Dermis microvascular lymphatic vessel endothelial cell (primary cell): ENCODE measurements at regions not wholly inside any gene's neighbourhood (a gene's known extent, or its start where the extent isn't known, plus 50 kb on each side); places are given as distances from the start of the nearest gene placed in this dataset.

Experiments used
- DNase-seq, 2 donors: peaks; one replicate each; pipeline versions ENCODE4 v3.0.0 to v3.0.0-alpha.2; 2010; ENCODE audit warnings: low read depth in 2 of 2

DNA sequence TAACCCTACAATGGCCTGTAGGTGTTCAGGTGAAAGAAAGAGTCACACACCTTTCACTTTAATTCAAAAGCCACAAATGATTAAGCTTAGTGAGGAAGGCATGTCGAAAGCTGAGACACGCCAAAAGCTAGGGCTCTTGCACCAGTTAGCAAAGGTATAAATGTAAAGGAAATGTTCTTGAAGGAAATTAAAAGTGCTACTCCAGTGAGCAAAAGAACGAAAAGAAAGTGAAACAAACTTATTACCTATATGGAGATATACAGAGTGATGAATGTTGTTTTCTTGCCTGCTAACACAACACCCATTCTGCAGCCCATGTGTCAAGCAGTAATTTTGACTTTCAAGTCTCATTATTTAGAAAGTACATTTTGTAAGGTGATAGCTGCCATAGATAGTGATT, 254.2 kb upstream of the SLC24A2 start:
- DNase-seq, result no peak

DNA sequence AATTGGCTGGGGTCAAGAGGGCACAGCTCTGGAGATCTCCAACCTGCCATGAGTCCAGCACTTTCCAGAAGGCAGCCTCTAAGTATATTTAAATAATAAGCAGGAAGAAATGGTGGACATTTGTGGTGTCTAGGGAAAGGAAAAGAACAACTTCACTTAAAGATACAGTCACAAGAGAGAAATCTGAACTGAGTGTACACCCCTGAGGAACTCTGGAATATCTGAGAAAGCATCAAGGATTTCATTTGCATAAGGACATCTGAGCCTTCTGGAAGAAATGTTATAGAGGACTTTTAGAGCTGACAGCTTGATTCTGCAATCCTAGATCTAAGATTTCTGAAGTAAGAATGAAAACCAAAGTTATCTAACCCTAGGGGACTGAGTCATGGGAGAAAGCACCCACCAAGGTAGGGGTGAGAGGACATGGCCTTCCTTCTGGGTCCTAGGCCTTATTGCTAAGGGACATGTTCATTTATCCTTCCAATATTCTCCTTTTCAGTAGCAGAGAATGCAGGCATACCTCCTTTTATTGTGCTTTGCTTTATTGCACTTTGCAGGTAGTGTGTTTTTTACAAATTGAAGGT, 253.4 kb upstream of the SLC24A2 start:
- DNase-seq, result no peak

DNA sequence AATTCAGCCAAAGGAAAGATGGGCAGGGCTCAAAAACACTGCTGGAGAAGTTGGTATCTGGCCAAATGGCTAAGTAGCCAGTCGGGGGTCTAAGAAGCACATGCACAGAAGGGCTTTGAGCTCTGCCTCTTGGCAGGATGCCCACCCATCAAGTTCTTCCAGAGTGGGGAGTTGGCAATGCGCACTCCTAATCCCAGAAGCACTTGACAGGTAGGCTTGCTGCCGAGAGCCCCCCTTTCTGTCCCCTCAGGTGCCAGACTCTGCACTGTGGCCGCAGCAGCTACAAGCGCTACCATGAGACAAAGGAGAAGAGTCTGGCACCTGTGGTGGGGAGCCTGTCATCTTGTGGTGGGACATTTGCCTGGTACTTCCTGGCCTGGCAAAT, 252.9 kb upstream of the SLC24A2 start:
- DNase-seq, result no peak

DNA sequence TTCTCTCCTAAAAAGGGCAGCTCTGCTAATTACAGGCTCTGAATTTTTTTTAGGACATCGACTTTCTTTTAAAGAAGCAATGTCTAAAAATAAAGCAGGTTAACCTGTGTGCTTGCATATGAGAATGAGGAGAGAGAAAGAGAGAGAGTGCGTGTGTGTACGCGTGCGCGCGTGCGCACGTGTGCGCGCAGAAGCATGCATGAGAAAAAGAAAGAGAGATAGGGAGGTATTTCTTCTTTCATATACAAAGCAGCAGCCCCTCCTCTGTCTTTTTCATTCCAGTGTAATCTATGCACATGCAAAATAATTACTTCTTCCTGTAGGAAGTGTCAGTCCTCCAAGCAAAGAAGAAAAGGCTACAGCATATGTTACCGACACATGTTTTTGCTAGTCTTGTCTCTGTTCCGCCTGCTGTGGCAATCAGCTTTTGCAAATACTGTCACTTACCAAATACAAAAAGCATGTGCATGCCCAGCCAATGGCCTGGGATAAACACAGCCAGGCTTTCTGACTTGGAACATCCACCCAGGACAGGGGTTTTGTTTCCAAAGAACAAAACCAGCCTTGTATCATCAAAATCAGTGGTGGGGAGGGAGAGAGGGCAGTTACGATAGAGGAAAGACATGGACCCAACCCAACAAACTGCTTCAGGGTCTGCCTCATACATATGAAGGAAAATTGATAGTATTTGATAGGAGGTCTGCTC, 252.3 kb upstream of the SLC24A2 start:
- DNase-seq, result no peak

DNA sequence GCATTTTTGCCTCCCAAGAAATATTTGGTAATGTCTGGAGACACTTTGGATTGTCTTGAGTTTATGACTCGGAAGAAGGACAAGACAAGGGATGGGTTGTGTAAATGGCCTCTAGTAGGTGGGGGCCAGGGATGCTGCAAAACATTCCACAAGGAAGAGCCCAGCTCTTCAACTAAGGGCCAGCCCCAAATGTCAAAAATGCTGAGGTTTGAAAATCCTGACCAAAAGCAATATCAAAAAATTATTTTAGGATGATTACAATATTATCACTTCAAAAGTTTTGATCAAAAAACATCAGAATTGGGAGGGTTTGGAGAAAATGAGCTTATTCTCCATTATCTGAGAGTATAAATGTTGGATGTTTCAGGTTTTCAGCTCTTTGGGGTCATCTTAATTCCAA, 248.9 kb upstream of the SLC24A2 start:
- DNase-seq, result no peak

DNA sequence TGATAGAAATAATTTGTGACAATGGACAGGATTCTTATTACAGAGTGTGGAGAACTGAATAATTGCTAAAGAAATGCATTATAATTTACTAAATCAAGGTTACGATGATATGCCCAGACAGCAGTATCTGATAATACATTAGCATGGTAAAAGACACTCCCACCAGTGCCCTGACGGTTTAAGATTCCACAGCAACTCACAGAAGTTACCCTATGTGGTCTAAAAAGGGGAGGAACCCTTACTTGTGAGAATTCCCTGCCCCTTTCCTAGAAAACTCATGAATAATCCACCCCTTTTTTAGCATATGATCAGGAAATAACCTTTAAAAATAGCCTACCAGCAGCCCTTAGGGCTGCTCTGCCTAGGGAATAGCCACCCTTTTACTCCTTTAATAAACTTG, 244.7 kb upstream of the SLC24A2 start:
- DNase-seq, result no peak

DNA sequence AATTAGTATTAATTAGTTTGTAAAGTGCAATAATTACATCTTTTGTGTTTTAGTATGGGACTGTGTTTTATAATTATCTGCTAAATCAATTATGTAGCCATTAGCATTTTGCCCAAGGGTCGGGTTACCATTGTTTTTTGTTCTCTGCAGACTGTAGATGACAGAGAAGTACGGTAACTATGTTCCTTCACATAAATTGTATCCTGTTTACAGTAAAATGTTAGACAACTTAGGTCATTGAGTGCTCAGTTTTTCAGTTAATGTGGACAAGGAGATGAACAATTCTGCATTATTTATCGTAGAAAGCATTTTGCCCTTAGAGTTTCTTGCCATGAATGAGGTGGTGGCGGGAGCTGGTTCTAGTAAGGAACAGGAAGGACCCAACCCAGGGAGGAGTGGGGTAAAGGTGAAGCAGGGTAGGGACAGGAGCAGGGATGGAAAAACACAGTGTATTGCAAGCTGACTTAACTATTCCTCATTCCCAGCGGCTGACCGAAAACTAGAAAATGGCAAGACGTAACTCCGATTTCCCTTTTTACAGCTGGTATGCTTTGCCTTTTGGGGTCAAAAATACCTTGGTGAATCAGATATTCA, 243.7 kb upstream of the SLC24A2 start:
- DNase-seq, result peak in 1 of 2 donors; percentile 44

DNA sequence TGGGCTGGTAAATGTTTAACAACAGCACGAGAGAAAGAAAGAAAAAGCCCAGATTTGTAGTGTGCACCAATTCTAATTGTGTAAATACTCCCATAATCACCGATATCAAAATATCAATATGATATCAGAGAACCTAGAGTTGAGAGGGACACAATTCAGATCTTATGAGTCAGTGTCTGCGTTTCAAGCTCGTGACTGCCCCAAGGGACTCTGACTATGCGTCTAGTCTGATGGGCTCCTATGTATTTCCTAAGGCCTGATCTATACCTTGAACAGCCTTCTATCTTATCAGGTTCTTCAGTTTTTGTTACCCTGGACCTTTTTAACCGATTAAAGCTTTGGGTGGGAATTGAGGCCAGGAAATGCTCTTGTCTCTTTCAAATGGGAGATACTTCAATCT, 243.0 kb upstream of the SLC24A2 start:
- peak in 1 of 2 donors; percentile 46 for DNase-seq

DNA sequence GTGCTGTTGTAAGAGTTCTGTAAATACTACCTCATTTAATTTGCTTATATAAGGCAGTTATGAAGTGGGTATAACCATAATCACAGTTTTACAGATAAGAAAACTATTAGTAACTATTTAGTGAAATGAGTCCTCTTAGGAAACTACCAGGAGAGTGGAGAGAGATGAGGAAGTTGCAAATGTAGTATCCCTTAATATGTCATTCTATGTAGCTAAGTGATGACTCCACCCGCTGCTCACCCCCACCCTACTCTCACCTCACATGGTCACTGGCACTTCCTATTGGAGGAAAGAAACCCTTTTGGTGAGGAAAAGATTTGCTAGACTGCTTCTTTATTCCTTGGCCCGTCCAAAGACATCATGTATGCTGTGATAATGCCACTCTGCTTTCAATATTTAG, 241.8 kb upstream of the SLC24A2 start:
- DNase-seq, result no peak

DNA sequence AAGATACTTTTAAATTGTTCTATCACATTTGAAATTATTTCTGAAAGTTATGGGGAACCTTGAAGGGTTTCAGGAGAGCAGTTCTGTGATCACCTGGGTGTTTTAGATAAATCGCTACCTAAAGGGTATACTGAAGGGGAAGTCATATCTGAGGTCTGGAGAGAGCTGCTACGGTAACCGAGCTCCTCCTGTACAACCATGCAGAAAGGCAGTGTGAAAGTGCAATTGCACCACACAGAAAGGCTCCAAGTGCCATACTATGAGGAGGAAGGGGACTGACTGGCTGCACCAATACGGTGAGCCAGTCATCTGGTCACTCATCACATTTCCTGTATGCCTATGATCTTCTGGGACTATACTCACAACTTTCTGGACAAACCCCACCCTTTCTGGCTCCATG, 241.4 kb upstream of the SLC24A2 start:
- no peak for DNase-seq

DNA sequence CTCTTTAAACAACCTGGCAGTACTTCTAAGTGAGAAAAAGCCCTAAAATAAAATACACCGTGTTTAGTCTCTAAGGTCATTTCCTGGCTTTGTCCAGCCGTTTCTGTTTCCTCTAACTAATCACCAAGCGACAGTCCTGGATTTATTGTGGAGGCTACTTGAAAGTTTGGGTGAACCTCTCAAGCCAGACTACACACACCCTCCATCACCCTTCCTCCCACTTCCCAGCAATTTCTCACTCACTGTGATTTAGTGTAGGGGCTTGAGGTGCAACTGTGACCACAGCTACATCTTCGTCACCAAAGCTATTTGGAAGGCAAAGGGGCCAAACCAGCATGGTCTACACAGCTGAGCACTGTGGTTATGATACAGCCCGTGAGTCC, 240.0 kb upstream of the SLC24A2 start:
- DNase-seq, result peak; percentile 55 to 83

DNA sequence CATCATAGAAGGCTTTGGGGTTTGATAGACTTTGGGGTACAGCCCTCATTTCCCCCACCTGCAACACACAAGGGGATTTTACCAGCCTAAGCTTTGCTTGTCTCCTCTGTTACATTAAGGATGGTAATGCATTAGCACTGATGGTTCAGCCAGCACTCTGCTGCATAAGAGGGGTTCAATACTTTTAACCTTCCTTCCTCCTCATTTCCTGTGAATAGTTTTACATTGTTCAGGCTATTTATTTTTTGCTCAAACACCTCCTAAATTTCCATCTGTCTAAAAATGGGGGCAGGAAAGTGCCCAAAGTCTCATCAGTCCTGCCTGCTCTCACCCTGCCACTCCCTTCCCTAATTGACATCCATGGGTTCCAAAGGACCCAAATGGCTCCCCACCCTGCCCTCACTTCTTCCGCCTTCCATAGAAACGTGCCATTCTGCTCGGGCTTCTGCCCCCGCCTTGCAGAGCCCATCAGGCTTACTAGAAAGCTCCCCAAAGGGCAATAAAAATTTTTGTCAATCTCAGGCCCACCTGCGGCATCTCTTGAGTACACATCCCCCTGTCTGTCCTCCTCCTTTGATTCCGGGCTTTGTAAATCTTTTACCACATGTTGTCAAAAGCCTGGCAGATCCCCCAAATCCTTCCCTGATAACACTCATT, 239.5 kb upstream of the SLC24A2 start:
- DNase-seq, result peak; percentile 16 to 46

DNA sequence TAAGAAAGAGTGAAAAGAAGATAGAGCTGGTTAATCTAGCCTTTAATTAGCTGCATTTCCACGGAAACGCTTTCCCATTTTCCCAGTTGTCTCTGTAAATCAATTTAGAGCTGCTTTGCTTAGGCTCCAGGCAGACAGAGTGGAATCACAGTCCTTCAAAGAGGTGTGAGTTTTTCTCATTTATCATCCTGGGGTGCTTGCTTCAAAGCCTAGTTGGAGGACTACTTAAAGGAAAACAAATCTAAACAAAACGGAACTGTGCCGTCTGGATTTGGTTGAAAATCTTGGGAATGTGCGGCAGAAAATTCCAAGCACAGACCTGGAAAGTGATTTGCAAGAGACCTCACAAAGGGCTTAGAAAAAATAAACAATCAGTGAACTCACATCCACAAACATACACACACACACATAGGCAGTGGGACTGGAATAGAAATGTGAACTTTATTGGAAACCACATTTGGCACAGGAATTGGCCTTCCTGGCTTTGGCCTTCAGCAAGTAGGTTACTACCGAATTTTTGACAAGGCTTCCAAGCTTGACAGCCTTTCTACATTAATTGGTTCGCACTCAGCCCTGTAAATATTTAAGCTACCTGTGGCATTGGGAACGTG, 235.2 kb upstream of the SLC24A2 start:
- DNase-seq, result no peak

DNA sequence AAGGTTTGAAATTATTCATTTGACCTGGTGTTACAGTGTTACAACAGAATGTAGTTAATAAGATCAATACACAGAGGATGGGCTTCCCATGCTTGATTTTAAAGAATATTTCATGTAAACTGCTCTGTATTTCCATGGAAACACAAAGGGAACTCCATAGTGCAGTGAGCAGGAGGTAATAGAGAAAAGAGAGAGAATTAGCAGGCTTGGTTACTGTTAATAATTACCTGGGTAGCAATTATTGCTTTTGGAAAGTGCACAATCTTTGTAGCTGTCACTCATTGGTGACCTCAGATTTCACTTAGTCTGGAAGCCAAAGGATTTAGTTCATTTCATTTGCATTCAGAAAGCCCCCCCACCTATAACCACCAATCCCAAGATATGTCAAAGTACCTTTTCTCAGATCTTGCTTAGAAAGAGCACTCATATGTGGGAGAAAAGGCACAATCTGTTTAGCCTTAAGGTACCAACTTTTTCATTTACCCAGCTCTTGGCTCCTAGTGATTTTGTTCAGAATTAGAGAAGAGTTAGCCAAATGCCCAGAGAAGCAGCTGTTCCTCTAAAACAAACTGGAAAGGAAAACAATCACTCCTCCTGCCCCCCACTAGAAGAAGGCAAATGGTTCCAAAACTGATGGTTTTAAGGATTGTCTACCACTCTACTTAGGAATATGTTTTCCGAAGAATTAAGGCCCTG, 234.5 kb upstream of the SLC24A2 start:
- DNase-seq, result no peak

DNA sequence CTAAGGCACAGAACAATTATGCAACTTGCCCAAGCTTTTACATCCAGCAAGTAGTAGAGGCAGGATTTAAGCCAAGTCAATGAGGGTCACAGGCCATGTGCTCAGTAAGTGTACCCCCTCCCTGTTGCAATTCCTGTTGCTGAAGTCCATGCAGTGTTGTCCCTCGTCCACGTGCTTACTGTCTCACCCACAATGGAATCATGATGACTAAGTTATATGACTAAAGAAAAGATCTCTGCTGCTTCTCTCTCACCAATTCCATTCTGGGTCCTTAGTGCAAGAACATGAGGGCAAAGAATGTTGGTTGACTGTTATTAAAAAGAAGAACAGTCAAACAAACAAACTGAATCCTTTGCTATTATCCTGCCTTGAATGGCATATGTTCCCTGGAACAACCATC, 233.6 kb upstream of the SLC24A2 start:
- DNase-seq, result peak in 1 of 2 donors; percentile 54

DNA sequence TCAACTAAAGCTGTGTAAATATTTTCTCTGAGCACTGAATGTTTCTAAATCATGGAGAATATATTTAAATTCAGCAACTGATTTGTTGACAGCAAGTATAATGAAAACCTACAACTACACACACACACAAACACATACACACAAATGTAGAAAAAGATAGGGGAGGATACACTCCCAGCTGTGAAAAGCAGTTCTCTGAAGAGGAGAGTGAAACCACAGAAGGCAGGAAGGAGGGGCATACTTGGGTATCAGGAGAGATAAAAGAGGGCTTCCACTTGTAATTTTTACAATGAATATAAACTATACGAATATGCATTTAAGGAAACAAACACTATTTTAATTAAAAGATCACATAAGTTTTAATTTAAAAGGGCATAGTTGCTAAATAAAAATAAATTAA, 227.8 kb upstream of the SLC24A2 start:
- DNase-seq, result no peak

DNA sequence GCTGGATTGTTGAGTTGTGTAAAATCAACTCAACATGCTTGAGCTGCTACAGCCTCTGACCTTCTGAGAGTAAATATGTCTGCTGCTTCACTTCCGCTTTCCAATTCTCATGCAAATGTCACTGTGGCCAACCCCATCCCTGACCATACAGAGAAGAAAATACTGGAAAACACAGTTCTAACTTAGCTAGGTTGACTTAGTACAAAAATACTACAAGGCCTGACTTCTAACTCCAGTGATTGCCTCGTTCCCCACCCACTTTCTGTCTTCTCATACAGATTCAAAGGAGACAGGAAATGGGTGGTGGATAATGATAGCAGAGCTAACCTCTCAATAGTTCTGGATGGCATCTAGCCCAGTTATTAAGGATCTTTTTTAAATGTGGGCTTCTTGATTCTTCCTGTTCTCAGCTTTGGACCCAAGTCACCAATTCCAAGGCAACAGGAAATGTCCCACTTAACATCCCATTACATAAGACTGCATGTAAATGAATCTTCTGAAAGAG, 226.6 kb upstream of the SLC24A2 start:
- peak in 1 of 2 donors; percentile 33 for DNase-seq

DNA sequence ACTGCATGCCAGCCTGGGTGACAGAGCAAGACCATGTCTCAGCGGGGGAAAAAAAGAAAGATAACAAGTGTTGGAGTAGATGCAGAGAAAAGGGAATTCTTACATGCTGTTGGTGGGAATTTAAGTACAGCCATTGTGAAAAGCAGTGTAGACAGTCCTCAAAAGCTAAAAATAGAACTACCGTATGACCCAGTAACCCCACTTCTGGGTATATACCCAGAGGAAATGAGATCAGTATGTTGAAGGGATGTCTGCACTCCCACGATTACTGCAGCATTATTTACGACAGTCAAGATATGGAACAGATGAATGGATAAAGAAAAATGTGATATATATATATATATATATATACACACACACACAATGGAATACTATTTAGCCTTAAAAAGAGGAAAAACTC, 225.3 kb upstream of the SLC24A2 start:
- DNase-seq, result peak in 1 of 2 donors; percentile 46

DNA sequence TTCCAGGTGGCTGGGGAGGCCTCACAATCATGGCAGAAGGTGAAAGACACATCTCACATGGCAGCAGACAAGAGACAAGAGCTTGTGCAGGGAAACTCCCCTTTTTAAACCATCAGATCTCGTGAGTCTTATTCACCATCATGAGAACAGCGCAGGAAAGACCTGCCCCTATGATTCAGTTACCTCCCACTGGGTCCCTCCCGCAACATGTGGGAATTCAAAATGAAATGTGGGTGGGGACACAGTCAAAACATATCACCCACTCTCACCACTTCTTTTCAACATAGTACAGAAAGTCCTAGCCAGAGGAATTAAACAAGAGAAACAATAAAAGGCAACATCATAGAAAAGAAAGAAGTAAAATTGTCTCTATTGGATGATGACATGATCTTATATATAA, 223.4 kb upstream of the SLC24A2 start:
- no peak for DNase-seq

DNA sequence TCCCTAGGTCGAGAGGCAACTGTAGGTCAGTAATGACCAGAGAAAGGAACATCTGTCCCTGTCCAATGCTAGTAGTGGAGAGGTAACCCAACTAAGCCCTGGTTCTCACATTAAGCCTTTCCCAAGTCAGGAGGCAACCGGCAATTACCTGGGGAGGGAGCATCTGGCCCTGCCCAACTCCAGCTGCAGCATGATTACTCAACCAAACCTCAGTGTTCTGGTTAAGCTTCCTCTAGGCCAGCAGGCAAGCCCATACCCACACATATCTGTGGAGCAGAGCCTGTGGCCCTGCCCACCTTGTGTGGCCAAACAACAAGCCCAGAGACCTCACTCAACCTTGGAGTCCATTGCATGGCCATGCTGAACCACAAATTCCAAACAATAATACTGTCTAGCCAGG, 220.8 kb upstream of the SLC24A2 start:
- no peak for DNase-seq

DNA sequence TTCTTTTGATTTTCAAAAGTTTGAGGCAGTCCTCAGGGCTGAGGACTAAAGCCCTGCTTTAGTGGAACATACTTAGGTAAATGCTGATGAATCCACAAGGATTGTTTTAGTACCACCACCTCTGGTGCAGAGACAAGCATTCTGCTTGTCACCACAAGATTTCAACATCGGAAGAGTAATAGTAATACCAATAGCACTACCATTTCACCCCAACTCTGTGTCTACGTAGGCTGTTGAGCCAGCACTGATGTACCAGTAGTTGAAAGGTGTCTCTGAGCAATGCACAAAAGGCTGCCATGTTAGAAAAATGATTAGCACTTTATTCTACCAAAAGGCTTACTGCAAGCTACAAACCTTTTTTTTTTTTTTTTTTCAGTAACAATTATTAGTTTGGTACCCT, 213.2 kb upstream of the SLC24A2 start:
- DNase-seq, result no peak

DNA sequence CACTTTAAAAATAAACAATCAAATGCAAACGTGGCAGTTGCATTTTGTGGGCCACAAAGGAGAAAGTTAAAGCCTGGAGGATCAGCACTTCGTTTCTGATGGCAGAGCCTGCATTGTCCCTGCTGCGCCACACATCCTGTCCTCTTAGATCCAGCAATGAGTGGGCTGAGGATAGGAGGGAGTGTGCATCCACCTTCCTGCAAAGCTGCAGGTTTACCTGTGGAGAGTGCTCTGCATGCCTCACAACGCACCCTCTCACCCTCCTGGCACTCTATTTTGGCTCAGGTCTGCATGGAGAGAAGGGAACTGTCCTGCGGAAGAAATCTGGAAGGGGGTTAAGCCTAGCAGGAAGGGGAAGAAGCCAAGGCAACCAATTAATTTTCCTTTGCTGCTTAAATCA, 212.2 kb upstream of the SLC24A2 start:
- DNase-seq, result no peak
